ENCODE measurements at regions not wholly inside any gene's neighbourhood (a gene's known extent, or its start where the extent isn't known, plus 50 kb on each side); places are given as distances from the start of the nearest gene placed in this dataset.

DNA sequence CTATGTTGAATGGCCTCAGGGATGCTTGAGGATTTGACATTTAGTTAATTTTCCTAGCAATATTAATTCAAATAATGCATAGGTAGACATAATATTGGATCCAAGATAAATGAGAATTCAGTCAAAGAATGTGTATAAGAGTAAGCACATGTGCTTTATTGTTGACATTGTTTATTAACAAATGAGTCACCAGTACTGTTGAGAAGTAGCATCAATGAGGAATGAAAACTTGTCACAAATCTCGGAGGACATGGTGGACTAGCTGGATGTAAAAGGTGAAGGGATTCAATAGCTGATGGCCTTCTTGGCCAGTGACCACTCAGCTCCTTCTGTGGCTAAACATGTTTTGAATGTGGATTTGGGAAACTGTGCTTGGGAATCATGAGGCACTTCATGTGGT lies 1137.0 kb downstream of the HACE1 start:
- Histone ChIP-seq H3K9ac (ENCODE audit: low read depth in 1 of 2, low read length in 2 of 2) (no peak overlapping the region), H3K27ac (ENCODE audit: low read depth in 1 of 2, low read length in 2 of 2) (no peak overlapping the region), H3K4me3 (ENCODE audit: low read depth in 1 of 3, low read length in 3 of 3) (no peak overlapping the region), H3K4me1 (ENCODE audit: control insufficient read depth in 4 of 4, insufficient read depth in 4 of 4, low read length in 3 of 4) (no peaks in the 10 kb centered on the region), H3K27me3 (ENCODE audit: control insufficient read depth in 4 of 4, insufficient read depth in 4 of 4, low read length in 3 of 4) (no peaks in the 10 kb centered on the region), H3K9me3 (ENCODE audit: control insufficient read depth in 4 of 4, low read length in 3 of 4) (no peaks in the 10 kb centered on the region), H3K36me3 (ENCODE audit: control insufficient read depth in 4 of 4, insufficient read depth in 3 of 4, low read depth in 1 of 4, low read length in 3 of 4) (no peaks in the 10 kb centered on the region)
- WGBS = 90% methylated on average over 1 of the region's 1 CpG
- TF ChIP-seq HNF4A (conservative IDR thresholded peaks at IDR 0.05) (no peak), NR2F2 (IDR thresholded peaks at IDR 0.05) (no peak), YY1 (IDR thresholded peaks at IDR 0.05) (no peak)
- TF ChIP-seq, protein P1, sequence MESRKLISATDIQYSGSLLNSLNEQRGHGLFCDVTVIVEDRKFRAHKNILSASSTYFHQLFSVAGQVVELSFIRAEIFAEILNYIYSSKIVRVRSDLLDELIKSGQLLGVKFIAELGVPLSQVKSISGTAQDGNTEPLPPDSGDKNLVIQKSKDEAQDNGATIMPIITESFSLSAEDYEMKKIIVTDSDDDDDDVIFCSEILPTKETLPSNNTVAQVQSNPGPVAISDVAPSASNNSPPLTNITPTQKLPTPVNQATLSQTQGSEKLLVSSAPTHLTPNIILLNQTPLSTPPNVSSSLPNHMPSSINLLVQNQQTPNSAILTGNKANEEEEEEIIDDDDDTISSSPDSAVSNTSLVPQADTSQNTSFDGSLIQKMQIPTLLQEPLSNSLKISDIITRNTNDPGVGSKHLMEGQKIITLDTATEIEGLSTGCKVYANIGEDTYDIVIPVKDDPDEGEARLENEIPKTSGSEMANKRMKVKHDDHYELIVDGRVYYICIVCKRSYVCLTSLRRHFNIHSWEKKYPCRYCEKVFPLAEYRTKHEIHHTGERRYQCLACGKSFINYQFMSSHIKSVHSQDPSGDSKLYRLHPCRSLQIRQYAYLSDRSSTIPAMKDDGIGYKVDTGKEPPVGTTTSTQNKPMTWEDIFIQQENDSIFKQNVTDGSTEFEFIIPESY (IDR thresholded peaks at IDR 0.05) = no peak
- no peak for DNase-seq (ENCODE audit: low spot score)

DNA sequence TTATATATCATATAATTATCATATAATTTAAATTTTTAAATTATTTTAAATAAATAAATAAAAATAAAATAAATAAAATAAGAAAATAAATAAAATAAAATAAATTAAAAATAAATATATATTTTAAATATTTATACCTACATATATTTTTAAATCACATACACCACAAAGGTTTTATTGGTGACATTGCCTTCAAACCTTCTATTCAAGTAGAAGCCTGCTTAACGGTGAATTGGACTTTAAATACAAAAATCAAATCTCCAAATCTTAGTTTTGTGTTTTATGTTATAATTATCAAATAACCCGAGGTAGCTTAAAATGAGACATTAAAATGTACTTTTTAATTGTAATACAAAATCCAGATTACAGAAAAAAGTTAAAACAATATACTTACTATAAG lies 1137.8 kb downstream of the HACE1 start:
- DNase-seq (ENCODE audit: low spot score) = no peak
- no peaks in the 10 kb centered on the region for H3K4me1 ChIP-seq (ENCODE audit: control insufficient read depth in 4 of 4, insufficient read depth in 4 of 4, low read length in 3 of 4)
- H3K27me3 ChIP-seq (ENCODE audit: control insufficient read depth in 4 of 4, insufficient read depth in 4 of 4, low read length in 3 of 4) = no peaks in the 10 kb centered on the region
- TF ChIP-seq, protein P2, sequence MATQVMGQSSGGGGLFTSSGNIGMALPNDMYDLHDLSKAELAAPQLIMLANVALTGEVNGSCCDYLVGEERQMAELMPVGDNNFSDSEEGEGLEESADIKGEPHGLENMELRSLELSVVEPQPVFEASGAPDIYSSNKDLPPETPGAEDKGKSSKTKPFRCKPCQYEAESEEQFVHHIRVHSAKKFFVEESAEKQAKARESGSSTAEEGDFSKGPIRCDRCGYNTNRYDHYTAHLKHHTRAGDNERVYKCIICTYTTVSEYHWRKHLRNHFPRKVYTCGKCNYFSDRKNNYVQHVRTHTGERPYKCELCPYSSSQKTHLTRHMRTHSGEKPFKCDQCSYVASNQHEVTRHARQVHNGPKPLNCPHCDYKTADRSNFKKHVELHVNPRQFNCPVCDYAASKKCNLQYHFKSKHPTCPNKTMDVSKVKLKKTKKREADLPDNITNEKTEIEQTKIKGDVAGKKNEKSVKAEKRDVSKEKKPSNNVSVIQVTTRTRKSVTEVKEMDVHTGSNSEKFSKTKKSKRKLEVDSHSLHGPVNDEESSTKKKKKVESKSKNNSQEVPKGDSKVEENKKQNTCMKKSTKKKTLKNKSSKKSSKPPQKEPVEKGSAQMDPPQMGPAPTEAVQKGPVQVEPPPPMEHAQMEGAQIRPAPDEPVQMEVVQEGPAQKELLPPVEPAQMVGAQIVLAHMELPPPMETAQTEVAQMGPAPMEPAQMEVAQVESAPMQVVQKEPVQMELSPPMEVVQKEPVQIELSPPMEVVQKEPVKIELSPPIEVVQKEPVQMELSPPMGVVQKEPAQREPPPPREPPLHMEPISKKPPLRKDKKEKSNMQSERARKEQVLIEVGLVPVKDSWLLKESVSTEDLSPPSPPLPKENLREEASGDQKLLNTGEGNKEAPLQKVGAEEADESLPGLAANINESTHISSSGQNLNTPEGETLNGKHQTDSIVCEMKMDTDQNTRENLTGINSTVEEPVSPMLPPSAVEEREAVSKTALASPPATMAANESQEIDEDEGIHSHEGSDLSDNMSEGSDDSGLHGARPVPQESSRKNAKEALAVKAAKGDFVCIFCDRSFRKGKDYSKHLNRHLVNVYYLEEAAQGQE (IDR thresholded peaks at IDR 0.05) = no peak
- no peak for TF ChIP-seq TAF1 (conservative IDR thresholded peaks at IDR 0.05)
- TF ChIP-seq, protein P3, sequence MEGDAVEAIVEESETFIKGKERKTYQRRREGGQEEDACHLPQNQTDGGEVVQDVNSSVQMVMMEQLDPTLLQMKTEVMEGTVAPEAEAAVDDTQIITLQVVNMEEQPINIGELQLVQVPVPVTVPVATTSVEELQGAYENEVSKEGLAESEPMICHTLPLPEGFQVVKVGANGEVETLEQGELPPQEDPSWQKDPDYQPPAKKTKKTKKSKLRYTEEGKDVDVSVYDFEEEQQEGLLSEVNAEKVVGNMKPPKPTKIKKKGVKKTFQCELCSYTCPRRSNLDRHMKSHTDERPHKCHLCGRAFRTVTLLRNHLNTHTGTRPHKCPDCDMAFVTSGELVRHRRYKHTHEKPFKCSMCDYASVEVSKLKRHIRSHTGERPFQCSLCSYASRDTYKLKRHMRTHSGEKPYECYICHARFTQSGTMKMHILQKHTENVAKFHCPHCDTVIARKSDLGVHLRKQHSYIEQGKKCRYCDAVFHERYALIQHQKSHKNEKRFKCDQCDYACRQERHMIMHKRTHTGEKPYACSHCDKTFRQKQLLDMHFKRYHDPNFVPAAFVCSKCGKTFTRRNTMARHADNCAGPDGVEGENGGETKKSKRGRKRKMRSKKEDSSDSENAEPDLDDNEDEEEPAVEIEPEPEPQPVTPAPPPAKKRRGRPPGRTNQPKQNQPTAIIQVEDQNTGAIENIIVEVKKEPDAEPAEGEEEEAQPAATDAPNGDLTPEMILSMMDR (IDR thresholded peaks at IDR 0.05; ENCODE audit: low read depth, low read length, missing input control) = no peak
- no peak for TF ChIP-seq HNF4G (IDR thresholded peaks at IDR 0.05)
- no peak for TF ChIP-seq FOXA1 (IDR thresholded peaks at IDR 0.05)
- TF ChIP-seq RXRA (IDR thresholded peaks at IDR 0.05) = no peak
- TF ChIP-seq NR2F2 (IDR thresholded peaks at IDR 0.05) = no peak
- TF ChIP-seq RAD21 (IDR thresholded peaks at IDR 0.05) = no peak
- TF ChIP-seq, protein P1 (IDR thresholded peaks at IDR 0.05) = no peak
- no peak for TF ChIP-seq SP1 (IDR thresholded peaks at IDR 0.05)
- TF ChIP-seq FOXA2 (IDR thresholded peaks at IDR 0.05) = no peak
- no peak for TF ChIP-seq EGR1 (IDR thresholded peaks at IDR 0.05; ENCODE audit: low read depth in 2 of 2)
- TF ChIP-seq JUND (IDR thresholded peaks at IDR 0.05) = no peak
- no peak overlapping the region for H3K9ac ChIP-seq (ENCODE audit: low read depth in 1 of 2, low read length in 2 of 2)
- H3K4me3 ChIP-seq (ENCODE audit: low read depth in 1 of 3, low read length in 3 of 3) = no peak overlapping the region
- H3K9me3 ChIP-seq (ENCODE audit: control insufficient read depth in 4 of 4, low read length in 3 of 4) = no peaks in the 10 kb centered on the region
- no peak overlapping the region for H3K27ac ChIP-seq (ENCODE audit: low read depth in 1 of 2, low read length in 2 of 2)
- no peaks in the 10 kb centered on the region for H3K36me3 ChIP-seq (ENCODE audit: control insufficient read depth in 4 of 4, insufficient read depth in 3 of 4, low read depth in 1 of 4, low read length in 3 of 4)
- 86% methylated on average over 2 of the region's 2 CpGs for WGBS

Measured in liver (tissue), 8 donors.